HK-2 (cell line): ENCODE measurements at regions not wholly inside any gene's neighbourhood (a gene's known extent, or its start where the extent isn't known, plus 50 kb on each side); places are given as distances from the start of the nearest gene placed in this dataset.

Source experiments
- DNase-seq: peaks from one replicate; pipeline ENCODE4 v3.0.0-alpha.2; 2018; ENCODE audit not compliant: unreplicated experiment

DNA sequence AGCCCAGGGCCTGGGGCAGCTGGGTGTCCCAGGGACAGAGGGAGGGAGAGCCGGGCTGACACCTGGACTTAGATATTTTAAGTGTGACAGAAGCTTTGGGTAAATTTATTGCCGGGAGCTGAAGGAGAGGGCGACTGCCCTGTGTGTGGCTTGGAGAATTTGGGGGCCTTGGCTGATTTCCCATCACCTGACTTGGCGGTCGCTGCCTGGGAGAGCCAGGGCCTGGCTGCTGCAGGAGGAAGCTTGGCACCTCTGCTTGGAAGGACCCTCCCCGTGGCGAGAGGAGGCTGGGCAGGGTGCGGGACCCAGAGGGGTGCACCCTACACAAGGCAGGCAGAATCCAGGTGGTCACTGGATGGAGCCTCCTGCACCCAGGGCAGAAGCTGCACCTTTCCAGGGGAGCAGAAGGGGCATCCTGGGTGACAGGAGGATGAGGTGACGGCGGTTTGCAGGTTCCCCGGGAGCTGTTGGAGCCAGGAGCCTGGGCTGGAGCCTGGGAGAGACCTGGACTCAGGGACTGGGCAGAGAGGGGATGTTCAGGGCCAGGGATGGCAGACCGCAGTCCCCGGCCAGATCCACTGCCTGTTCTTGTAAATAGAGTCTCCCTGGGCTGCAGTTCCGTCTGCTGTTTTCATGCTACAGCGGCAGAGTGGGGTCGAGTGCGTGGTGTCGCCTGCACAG, 72.0 kb downstream of the RGS12 start:
- no peak for DNase-seq

GRCh38 chr4:3365326-3365725, 72.5 kb downstream of the RGS12 start:
- DNase-seq, result no peak

- DNase-seq, result no peak
These were observed 73.3 kb downstream of the RGS12 start for GRCh38 chr4:3365871-3366842.

DNA sequence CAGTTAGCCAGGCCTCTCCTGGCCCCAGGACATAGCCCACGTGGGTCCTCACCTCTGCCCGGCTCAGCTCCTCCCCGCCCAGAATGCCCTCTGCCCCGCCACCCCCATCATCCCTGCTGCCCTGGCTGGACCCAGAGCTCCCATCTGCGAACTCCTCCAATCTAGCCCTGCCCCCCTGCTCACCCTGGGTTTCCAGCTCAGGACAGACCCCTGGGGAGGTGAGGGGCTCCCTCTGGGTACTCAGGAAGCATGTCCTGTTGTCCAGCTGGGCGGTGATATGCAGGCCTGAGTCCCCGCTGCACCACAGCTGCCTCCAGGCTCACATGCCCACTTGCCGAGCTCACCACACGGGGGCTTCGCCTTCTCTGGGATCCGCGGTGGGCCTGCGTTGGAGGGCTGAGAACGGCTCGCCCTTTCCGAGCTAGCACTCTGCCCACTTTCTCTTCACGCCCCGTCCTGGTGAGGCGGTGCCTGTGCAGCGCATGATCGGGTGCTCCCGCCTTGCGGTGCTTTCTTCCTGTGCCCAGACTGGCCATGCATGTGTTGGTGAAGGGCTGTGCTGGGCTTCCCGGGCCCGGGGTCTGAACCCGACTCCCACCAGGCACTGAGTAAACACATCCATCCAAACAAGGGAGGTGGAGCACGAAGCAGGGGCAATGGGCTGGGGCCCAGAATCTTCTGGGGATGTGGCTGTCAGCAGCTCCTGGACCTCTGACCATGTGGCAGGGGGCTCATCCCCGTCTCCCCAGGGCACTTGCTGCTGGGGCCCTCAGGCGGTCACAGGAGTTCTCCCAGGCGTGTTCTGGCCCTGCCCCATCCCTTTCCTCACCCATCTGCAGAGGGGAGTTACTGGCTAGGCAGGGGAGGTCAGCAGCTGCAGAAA, 74.3 kb downstream of the RGS12 start:
- no peak for DNase-seq

DNA sequence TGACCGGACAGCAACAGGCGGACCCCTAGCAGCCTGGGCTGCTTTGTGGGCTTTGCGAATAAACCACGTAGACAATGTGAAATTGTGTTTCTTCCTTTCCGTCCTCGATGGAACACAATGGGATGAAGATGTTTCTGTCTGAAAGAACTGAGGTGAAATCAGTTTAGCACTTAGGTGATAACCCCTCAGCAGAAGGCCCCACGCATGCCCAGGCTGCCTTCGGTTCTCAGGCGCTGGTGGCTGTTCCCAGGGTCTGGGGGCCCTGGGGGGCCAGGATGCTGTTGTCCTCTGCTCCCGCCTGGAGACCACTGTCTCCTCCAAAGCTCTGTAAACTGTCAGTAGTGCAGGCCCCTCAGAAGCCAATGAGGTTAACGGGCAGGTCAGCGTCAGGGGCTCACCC, 73.9 kb upstream of the HGFAC start:
- no peak for DNase-seq

- DNase-seq, result no peak
These were observed 73.4 kb upstream of the HGFAC start for GRCh38 chr4:3368334-3368733.

GRCh38 chr4:3368841-3369760, 72.7 kb upstream of the HGFAC start:
- DNase-seq, result no peak

- DNase-seq, result no peak
These were observed 71.7 kb upstream of the HGFAC start for GRCh38 chr4:3369781-3370674.

DNA sequence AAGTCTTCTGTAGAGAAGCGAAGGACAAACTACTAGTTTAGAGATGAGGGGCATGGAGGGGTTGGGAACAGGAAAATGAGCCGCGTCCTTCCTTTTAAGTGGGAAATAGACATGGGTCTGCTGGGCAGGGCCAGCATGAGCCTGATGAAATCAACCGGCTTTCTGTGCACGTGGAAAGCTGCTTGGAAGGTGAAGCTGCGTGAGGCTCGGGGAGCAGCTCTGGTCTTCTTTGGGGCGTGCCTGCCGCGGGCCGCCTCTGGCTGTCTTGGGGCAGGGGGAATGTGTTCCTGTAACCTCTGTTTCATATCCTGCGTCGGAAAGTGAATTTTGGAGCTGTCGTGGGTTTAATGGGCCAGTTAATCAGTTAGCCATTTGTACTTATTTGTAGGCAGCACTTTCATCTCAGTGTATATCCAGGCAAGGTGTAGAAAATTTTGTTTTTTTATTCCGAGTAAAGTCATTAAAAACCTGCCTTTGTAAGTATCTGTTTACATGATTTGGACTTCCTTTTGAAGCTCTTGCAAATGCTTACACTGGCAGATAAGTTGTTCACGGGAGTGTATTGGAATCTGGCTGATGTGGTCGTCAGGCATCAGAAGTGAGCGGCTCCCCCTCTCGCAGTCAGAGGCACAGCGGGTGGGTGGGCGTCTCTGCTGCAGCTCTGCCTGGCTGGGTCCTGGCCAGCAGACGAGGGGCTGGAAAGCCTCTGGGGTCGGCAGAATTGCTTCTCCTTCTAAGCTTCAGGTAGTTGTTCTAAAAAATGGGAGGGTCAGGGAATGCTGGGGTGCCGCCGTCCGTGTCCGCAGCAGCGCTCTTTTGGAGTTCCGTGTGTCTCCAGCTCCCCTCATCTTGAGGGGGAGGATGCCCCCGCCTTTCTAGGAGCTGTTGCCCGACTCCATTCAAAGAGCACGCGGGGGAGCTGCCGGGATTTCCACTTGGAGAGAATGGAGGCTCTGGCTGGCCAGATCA, 70.5 kb upstream of the HGFAC start:
- no peak for DNase-seq

- DNase-seq, result no peak
These were observed 69.4 kb upstream of the HGFAC start for GRCh38 chr4:3372264-3372932.

DNA sequence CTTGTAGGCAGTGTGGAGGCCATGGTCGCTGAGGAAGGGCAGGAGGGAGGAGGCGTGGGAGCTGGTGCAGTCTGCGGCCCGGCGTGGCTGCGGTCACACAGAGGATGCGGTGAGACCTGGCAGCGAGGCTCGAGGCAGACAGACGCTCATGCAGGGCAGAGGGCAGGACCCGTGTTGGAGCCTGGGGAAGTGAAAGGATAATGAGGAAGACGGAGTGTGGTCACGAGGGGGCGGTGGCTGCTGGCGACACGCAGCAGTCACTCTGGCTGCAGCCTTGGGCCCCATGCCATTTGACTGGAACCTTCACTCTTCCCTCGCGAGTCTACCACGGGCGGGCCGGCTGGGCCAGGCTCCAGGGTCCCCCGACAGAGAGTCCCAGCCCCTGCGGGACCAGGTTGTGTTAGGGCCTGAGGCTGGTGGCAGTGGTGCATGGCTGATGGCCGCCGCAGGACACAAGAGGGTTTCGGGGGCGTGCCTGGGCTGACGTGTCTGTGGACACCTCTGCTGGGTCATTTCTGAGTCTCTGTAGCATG, 68.8 kb upstream of the HGFAC start:
- DNase-seq, result no peak

GRCh38 chr4:3373468-3373867, 68.3 kb upstream of the HGFAC start:
- no peak for DNase-seq

GRCh38 chr4:3374011-3374645, 67.6 kb upstream of the HGFAC start:
- DNase-seq, result no peak

- DNase-seq, result no peak
These were observed 67.1 kb upstream of the HGFAC start for GRCh38 chr4:3374667-3375066.

- peak; percentile 94 for DNase-seq
These were observed 66.1 kb upstream of the HGFAC start for GRCh38 chr4:3375688-3376087.

DNA sequence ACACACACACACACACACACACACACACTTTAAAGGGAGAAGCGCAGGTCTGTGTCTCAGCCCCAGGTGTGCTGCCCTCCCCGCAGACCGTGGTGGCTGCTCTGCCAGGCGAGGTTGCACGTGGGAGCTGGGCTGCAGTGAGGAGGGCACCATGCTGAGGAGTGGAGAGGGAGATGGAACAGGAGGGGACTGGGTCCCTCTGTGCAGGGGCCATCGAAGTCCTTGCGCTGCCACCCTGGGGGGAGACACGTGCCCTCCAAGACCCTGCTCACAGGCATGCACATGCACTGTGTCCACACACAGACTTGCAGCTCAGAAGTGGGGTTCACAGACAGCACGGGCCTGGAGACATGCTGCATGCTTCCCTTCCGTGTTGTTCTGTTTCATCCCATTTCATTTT, 65.5 kb upstream of the HGFAC start:
- no peak for DNase-seq

GRCh38 chr4:3377557-3377956, 64.2 kb upstream of the HGFAC start:
- no peak for DNase-seq
